Caco-2 (cell line): ENCODE measurements at regions not wholly inside any gene's neighbourhood (a gene's known extent, or its start where the extent isn't known, plus 50 kb on each side); places are given as distances from the start of the nearest gene placed in this dataset.

ENCODE experiments used
- BruUV-seq: library from RNA; stranded (reverse); fragments of 400-500 nt; replicated peaks from 2 replicates; lab custom pipeline; 2021; lab: Mats Ljungman, UMichigan
- CTCF ChIA-PET: fragments of 300-600 bp; sonication (Branson Sonifier 250); formaldehyde crosslinking; loops from one replicate; lab custom pipeline; 2022; ENCODE audit warnings: antibody characterized with exemption; lab: Charles Lee
- POLR2A ChIA-PET: fragments of 300-600 bp; sonication (Branson Sonifier 250); formaldehyde crosslinking; loops from one replicate; lab custom pipeline; 2022; ENCODE audit warnings: antibody characterized with exemption; lab: Charles Lee
- DNase-seq, 2 experiments: peaks; one replicate each; pipeline versions ENCODE4 v3.0.0 to v3.0.0-alpha.2; 2020 to 2022
- H3K27me3 ChIP-seq: replicated peaks from 2 replicates; pipeline ENCODE4 v1.6.0; 2011; ENCODE audit warnings: low read length; ENCODE audit not compliant: control insufficient read depth, insufficient read depth
- H3K36me3 ChIP-seq: 2 replicates; pipeline ENCODE4 v1.5.1; 2011; ENCODE audit warnings: low read length; ENCODE audit not compliant: control insufficient read depth, insufficient read depth
- H3K4me1 ChIP-seq: fragments of 250-450 bp; sonication (Bioruptor Pico); 2 replicates; pipeline ENCODE4 v1.5.1; 2020; ENCODE audit warnings: mild to moderate bottlenecking
- H3K4me3 ChIP-seq: 2 replicates; pipeline ENCODE4 v1.5.1; 2011; ENCODE audit warnings: low read depth, mild to moderate bottlenecking, control low read depth, low read length
- H3K9me3 ChIP-seq: fragments of 250-450 bp; sonication (Bioruptor Pico); 2 replicates; pipeline ENCODE4 v1.5.1; 2020; ENCODE audit warnings: mild to moderate bottlenecking, moderate library complexity
- H3K27ac Mint-ChIP-seq: one replicate; pipeline ENCODE4 v1.8.0; 2022; ENCODE audit warnings: mixed read lengths; ENCODE audit not compliant: unreplicated experiment
- H3K27me3 Mint-ChIP-seq: one replicate; pipeline ENCODE4 v1.8.0; 2022; ENCODE audit warnings: mixed read lengths; ENCODE audit not compliant: insufficient read depth, unreplicated experiment
- H3K36me3 Mint-ChIP-seq: one replicate; pipeline ENCODE4 v1.8.0; 2022; ENCODE audit warnings: mild to moderate bottlenecking, mixed read lengths; ENCODE audit not compliant: insufficient read depth, unreplicated experiment
- H3K4me1 Mint-ChIP-seq: one replicate; pipeline ENCODE4 v1.8.0; 2022; ENCODE audit warnings: low read depth, mixed read lengths; ENCODE audit not compliant: unreplicated experiment
- H3K4me3 Mint-ChIP-seq: one replicate; pipeline ENCODE4 v1.8.0; 2022; ENCODE audit warnings: mild to moderate bottlenecking, moderate library complexity, mixed read lengths; ENCODE audit not compliant: unreplicated experiment
- H3K9me3 Mint-ChIP-seq: one replicate; pipeline ENCODE4 v1.8.0; 2022; ENCODE audit warnings: mixed read lengths; ENCODE audit not compliant: unreplicated experiment
- intact Hi-C: fragments of 100-400 bp; cut with micrococcal nuclease; formaldehyde crosslinking; loops from one replicate; pipeline ENCODE4 v1.10.0; 2022; ENCODE audit not compliant: unreplicated experiment
- TF ChIP-seq, protein P1 (sequence below), 2 experiments: fragments of 200-600 bp in 1 of 2; IDR thresholded peaks; 1 replicate in 1 of 2; 2 replicates in 1 of 2; pipeline versions ENCODE4 v1.5.1 to v1.8.0; 2011 to 2022; ENCODE audit warnings: antibody characterized with exemption in 1 of 2, control low read depth in 1 of 2, inconsistent platforms in 1 of 2, low read depth in 1 of 2, low read length in 1 of 2, mild to moderate bottlenecking in 1 of 2, moderate library complexity in 1 of 2; ENCODE audit not compliant: insufficient read depth in 1 of 2, severe bottlenecking in 1 of 2, unreplicated experiment in 1 of 2

- H3K27me3 ChIP-seq, result no peaks in the 10 kb centered on the region
- H3K4me1 ChIP-seq, result no peaks in the 10 kb centered on the region
- no peaks in the 10 kb centered on the region for H3K9me3 ChIP-seq
- Mint-ChIP-seq H3K9me3 (no peaks in the 10 kb centered on the region), H3K4me3 (no peak overlapping the region), H3K27ac (no peak overlapping the region), H3K36me3 (no peaks in the 10 kb centered on the region), H3K4me1 (no peaks in the 10 kb centered on the region), H3K27me3 (peaks cover 25% of the 10 kb centered on the region)
- TF ChIP-seq, protein P1, sequence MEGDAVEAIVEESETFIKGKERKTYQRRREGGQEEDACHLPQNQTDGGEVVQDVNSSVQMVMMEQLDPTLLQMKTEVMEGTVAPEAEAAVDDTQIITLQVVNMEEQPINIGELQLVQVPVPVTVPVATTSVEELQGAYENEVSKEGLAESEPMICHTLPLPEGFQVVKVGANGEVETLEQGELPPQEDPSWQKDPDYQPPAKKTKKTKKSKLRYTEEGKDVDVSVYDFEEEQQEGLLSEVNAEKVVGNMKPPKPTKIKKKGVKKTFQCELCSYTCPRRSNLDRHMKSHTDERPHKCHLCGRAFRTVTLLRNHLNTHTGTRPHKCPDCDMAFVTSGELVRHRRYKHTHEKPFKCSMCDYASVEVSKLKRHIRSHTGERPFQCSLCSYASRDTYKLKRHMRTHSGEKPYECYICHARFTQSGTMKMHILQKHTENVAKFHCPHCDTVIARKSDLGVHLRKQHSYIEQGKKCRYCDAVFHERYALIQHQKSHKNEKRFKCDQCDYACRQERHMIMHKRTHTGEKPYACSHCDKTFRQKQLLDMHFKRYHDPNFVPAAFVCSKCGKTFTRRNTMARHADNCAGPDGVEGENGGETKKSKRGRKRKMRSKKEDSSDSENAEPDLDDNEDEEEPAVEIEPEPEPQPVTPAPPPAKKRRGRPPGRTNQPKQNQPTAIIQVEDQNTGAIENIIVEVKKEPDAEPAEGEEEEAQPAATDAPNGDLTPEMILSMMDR (IDR thresholded peaks at IDR 0.05; ENCODE audit: insufficient read depth in 1 of 2, low read depth in 1 of 2, low read length in 1 of 2, severe bottlenecking in 1 of 2, unreplicated experiment in 1 of 2), result no peak
- H3K4me3 ChIP-seq, result no peak overlapping the region
- no peak for DNase-seq
- no TSS peak for BruUV-seq
- POLR2A ChIA-PET, result no interaction called here
- intact Hi-C loops, result no loop called here
- no peaks in the 10 kb centered on the region for H3K36me3 ChIP-seq
- CTCF ChIA-PET, result no interaction called here
Measured at GRCh38 chr6:45772886-45773495, 242.7 kb downstream of the CLIC5 start.

DNA sequence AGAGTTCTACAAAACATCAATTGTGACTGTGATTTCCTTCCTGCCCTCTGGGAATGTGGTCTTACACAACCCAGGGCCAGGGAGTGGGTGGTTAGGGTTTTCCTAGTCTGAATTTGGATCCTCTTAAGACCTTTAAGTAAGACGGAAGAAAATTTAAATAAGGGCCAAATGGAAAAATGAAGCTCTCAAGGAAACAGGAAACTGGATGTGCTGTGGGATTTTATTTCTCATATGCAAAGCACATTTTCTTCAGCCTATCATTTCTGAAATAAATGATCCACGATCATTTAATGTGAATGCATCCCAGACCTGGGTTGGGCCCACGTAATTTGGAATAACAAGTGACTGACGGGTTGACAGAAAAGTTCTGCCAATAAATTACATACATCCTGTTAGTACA, 243.6 kb downstream of the CLIC5 start:
- Mint-ChIP-seq H3K27me3 (peaks cover 25% of the 10 kb centered on the region), H3K36me3 (no peaks in the 10 kb centered on the region)

GRCh38 chr6:45763281-45763680, 252.4 kb downstream of the CLIC5 start:
- peaks cover 6% of the 10 kb centered on the region; the same call in 1 of the 2 replicates for H3K9me3 ChIP-seq
- Mint-ChIP-seq H3K27me3 (peaks cover 23% of the 10 kb centered on the region), H3K4me1 (no peaks in the 10 kb centered on the region), H3K9me3 (peaks cover 32% of the 10 kb centered on the region), H3K36me3 (no peaks in the 10 kb centered on the region), H3K4me3 (no peak overlapping the region), H3K27ac (no peak overlapping the region)
- CTCF ChIA-PET, result no interaction called here
- no peaks in the 10 kb centered on the region for H3K27me3 ChIP-seq
- BruUV-seq, result no TSS peak
- TF ChIP-seq, protein P1 (IDR thresholded peaks at IDR 0.05; ENCODE audit: insufficient read depth in 1 of 2, low read depth in 1 of 2, low read length in 1 of 2, severe bottlenecking in 1 of 2, unreplicated experiment in 1 of 2), result no peak
- no peaks in the 10 kb centered on the region for H3K4me1 ChIP-seq
- POLR2A ChIA-PET, result no interaction called here
- intact Hi-C loops, result no loop called here
- H3K36me3 ChIP-seq, result no peaks in the 10 kb centered on the region
- no peak for DNase-seq
- H3K4me3 ChIP-seq, result no peak overlapping the region

More for the DNA sequence above, 243.6 kb downstream of the CLIC5 start:
- Mint-ChIP-seq H3K4me1 (no peaks in the 10 kb centered on the region), H3K9me3 (no peaks in the 10 kb centered on the region), H3K27ac (no peak overlapping the region), H3K4me3 (no peak overlapping the region)
- TF ChIP-seq, protein P1 (IDR thresholded peaks at IDR 0.05; ENCODE audit: insufficient read depth in 1 of 2, low read depth in 1 of 2, low read length in 1 of 2, severe bottlenecking in 1 of 2, unreplicated experiment in 1 of 2), result no peak
- Histone ChIP-seq H3K27me3 (no peaks in the 10 kb centered on the region), H3K36me3 (no peaks in the 10 kb centered on the region), H3K4me3 (no peak overlapping the region), H3K9me3 (no peaks in the 10 kb centered on the region), H3K4me1 (no peaks in the 10 kb centered on the region)
- POLR2A ChIA-PET, result no interaction called here
- intact Hi-C loops, result no loop called here
- DNase-seq, result no peak
- CTCF ChIA-PET, result no interaction called here
- no TSS peak for BruUV-seq
